OCI-LY7 (cell line): ENCODE measurements at regions not wholly inside any gene's neighbourhood (a gene's known extent, or its start where the extent isn't known, plus 50 kb on each side); places are given as distances from the start of the nearest gene placed in this dataset.

Source experiments
- BruUV-seq: library from RNA; stranded (reverse); fragments of 400-500 nt; replicated peaks from 2 replicates; lab custom pipeline; 2021; lab: Mats Ljungman, UMichigan
- CTCF ChIA-PET: fragments of 300-600 bp; sonication (Branson Sonifier 250); formaldehyde crosslinking; loops from one replicate; lab custom pipeline; 2022; ENCODE audit warnings: antibody characterized with exemption; ENCODE audit not compliant: unreplicated experiment; lab: Charles Lee
- POLR2A ChIA-PET: fragments of 300-600 bp; sonication (Branson Sonifier 250); formaldehyde crosslinking; loops from one replicate; lab custom pipeline; 2022; ENCODE audit warnings: antibody characterized with exemption; lab: Charles Lee
- DNase-seq: peaks from one replicate; pipeline ENCODE4 v3.0.0-alpha.2; 2015; ENCODE audit warnings: low spot score
- H2AFZ ChIP-seq: fragments of 200-600 bp; sonication (generic), shearing (Covaris generic); 2 replicates; pipeline ENCODE4 v1.6.1; 2014; ENCODE audit warnings: mild to moderate bottlenecking, antibody characterized with exemption, low read length, moderate library complexity
- H3K27ac ChIP-seq: fragments of 200-600 bp; sonication (generic); 2 replicates; pipeline ENCODE4 v1.5.1; 2014; ENCODE audit warnings: mixed run types, low read depth, mild to moderate bottlenecking, moderate library complexity, low read length, inconsistent platforms; ENCODE audit not compliant: poor library complexity, severe bottlenecking
- H3K36me3 ChIP-seq: fragments of 200-600 bp; sonication (generic); 2 replicates; pipeline ENCODE4 v1.6.1; 2014; ENCODE audit warnings: mild to moderate bottlenecking, antibody characterized with exemption, low read length, moderate library complexity, mixed read lengths; ENCODE audit not compliant: insufficient read depth
- H3K4me1 ChIP-seq: fragments of 200-600 bp; sonication (generic); 2 replicates; pipeline ENCODE4 v1.5.1; 2014; ENCODE audit warnings: mild to moderate bottlenecking, low read length; ENCODE audit not compliant: insufficient read depth, poor library complexity, severe bottlenecking
- H3K4me2 ChIP-seq: fragments of 200-600 bp; sonication (generic); 2 replicates; pipeline ENCODE4 v1.6.1; 2014; ENCODE audit warnings: mild to moderate bottlenecking, low read length
- H3K4me3 ChIP-seq: fragments of 200-600 bp; sonication (generic); 2 replicates; pipeline ENCODE4 v1.5.1; 2014; ENCODE audit warnings: mild to moderate bottlenecking, low read depth, low read length; ENCODE audit not compliant: poor library complexity, severe bottlenecking
- H3K79me2 ChIP-seq: fragments of 200-600 bp; sonication (generic); 2 replicates; pipeline ENCODE4 v1.6.1; 2016; ENCODE audit warnings: low read depth, mild to moderate bottlenecking, low read length, moderate library complexity, mixed read lengths; ENCODE audit not compliant: insufficient read depth
- H3K9me2 ChIP-seq: fragments of 200-600 bp; sonication (generic); 2 replicates; pipeline ENCODE4 v1.6.1; 2016; ENCODE audit warnings: mild to moderate bottlenecking, low read length, mixed read lengths; ENCODE audit not compliant: insufficient read depth
- H3K9me3 ChIP-seq: fragments of 200-600 bp; sonication (generic); 2 replicates; pipeline ENCODE4 v1.6.1; 2014; ENCODE audit warnings: mild to moderate bottlenecking, mixed run types, low read length, mixed read lengths
- H4K20me1 ChIP-seq: fragments of 200-600 bp; sonication (generic); 2 replicates; pipeline ENCODE4 v1.6.1; 2014; ENCODE audit warnings: mild to moderate bottlenecking, antibody characterized with exemption, low read length, moderate library complexity, mixed read lengths; ENCODE audit not compliant: insufficient read depth
- CTCF ChIP-seq: fragments of 200-600 bp; sonication (generic); conservative IDR thresholded peaks from 2 replicates; pipeline ENCODE4 v1.5.1; 2014; ENCODE audit warnings: mild to moderate bottlenecking, antibody characterized with exemption, low read length, moderate library complexity, mixed read lengths
- EZH2phosphoT487 ChIP-seq: fragments of 200-600 bp; sonication (generic); IDR thresholded peaks from 2 replicates; pipeline ENCODE4 v1.6.1; 2018; ENCODE audit warnings: low read depth, borderline replicate concordance, mild to moderate bottlenecking, mixed run types, antibody characterized with exemption, low read length, moderate library complexity, mixed read lengths
- intact Hi-C: fragments of 100-400 bp; cut with micrococcal nuclease; formaldehyde crosslinking; loops from one replicate; pipeline ENCODE4 v1.10.0; 2022; ENCODE audit not compliant: unreplicated experiment

- H3K79me2 ChIP-seq, result no peaks in the 10 kb centered on the region
- no peak overlapping the region for H2AFZ ChIP-seq
- H3K9me2 ChIP-seq, result no peaks in the 10 kb centered on the region
- no peak overlapping the region for H3K27ac ChIP-seq
- H3K4me2 ChIP-seq, result no peak overlapping the region
- no peak for DNase-seq
- no peaks in the 10 kb centered on the region for H3K4me1 ChIP-seq
- ChIA-PET POLR2A (no interaction called here), CTCF (no interaction called here)
- intact Hi-C loops, result no loop called here
- BruUV-seq, result no TSS peak
- no peak overlapping the region for H3K4me3 ChIP-seq
- no peaks in the 10 kb centered on the region for H4K20me1 ChIP-seq
- no peaks in the 10 kb centered on the region for H3K36me3 ChIP-seq
- TF ChIP-seq CTCF, result no peak
- no peaks in the 10 kb centered on the region for H3K9me3 ChIP-seq
Observed at GRCh38 chr2:196479350-196479749, 160.2 kb upstream of the CCDC150 start.

GRCh38 chr2:196480653-196481323 is 158.7 kb upstream of the CCDC150 start:
- CTCF ChIA-PET, result no interaction called here
- no peak overlapping the region for H2AFZ ChIP-seq
- POLR2A ChIA-PET, result interaction anchor here (0.6 kb wide), 2 partner anchors 268 to 1285 kb away, joined by 3 to 12 read pairs; no protein-coding TSS in a partner anchor

More at GRCh38 chr2:196480653-196481323, 158.7 kb upstream of the CCDC150 start:
- no peak for DNase-seq
- H4K20me1 ChIP-seq, result no peaks in the 10 kb centered on the region
- no peak for TF ChIP-seq EZH2phosphoT487
- no peak for TF ChIP-seq CTCF
- H3K79me2 ChIP-seq, result no peaks in the 10 kb centered on the region
- H3K4me2 ChIP-seq, result no peak overlapping the region
- intact Hi-C loops, result no loop called here
- H3K4me1 ChIP-seq, result no peaks in the 10 kb centered on the region
- BruUV-seq, result no TSS peak
- no peak overlapping the region for H3K4me3 ChIP-seq
- H3K27ac ChIP-seq, result no peak overlapping the region
- H3K36me3 ChIP-seq, result no peaks in the 10 kb centered on the region
- H3K9me3 ChIP-seq, result no peaks in the 10 kb centered on the region
- H3K9me2 ChIP-seq, result no peaks in the 10 kb centered on the region
